HepG2 (cell line): ENCODE measurements at regions not wholly inside any gene's neighbourhood (a gene's known extent, or its start where the extent isn't known, plus 50 kb on each side); places are given as distances from the start of the nearest gene placed in this dataset.

Experiments used
- ATAC-seq: fragments of 200-7000 bp; cut with Tn5 transposase; 3 replicates; pipeline ENCODE4 v1.9.1; 2020; ENCODE audit warnings: mild to moderate bottlenecking, moderate library complexity
- BruUV-seq: library from RNA; stranded (reverse); fragments of 400-500 nt; replicated peaks from 2 replicates; lab custom pipeline; 2021; lab: Mats Ljungman, UMichigan
- CTCF ChIA-PET: fragments of 300-600 bp; formaldehyde crosslinking; extraction: SDS; loops from one replicate; lab custom pipeline; 2021; ENCODE audit warnings: low total read pairs, inconsistent platforms, low intra/inter-chr PET ratio; lab: Yijun Ruan, JAX
- POLR2A ChIA-PET: fragments of 350-600 bp; sonication (Branson Sonifier 250); formaldehyde crosslinking; loops from one replicate; lab custom pipeline; 2020; ENCODE audit warnings: antibody characterized with exemption, inconsistent platforms; lab: Yijun Ruan, JAX
- DNase-seq: peaks from one replicate; pipeline ENCODE4 v3.0.0-alpha.2; 2015; ENCODE audit warnings: low spot score
- FAIRE-seq: peaks from 3 replicates; lab custom pipeline; 2011; peaks lifted over from hg19 to GRCh38; lab: Jason Lieb, UNC
- H2AFZ ChIP-seq: one replicate; pipeline ENCODE4 v1.6.1; 2011; ENCODE audit warnings: low read length, inconsistent platforms
- H3K27ac ChIP-seq: fragments of 300-600 bp; 3 replicates; pipeline ENCODE4 v1.8.0; 2011; ENCODE audit warnings: mixed run types, mild to moderate bottlenecking, mixed read lengths, low read length, inconsistent platforms; ENCODE audit not compliant: insufficient read depth; ENCODE audit errors: extremely low read length
- H3K27me3 ChIP-seq, 2 experiments: fragments of 200-600 bp in 1 of 2; 2 replicates in 1 of 2; 3 replicates in 1 of 2; pipeline versions ENCODE4 v1.6.0 to v1.8.0; 2011; ENCODE audit warnings: low read length in 2 of 2, mild to moderate bottlenecking in 2 of 2, moderate library complexity in 2 of 2, inconsistent platforms in 1 of 2; ENCODE audit not compliant: insufficient read depth in 2 of 2, control insufficient read depth in 1 of 2
- H3K36me3 ChIP-seq, 2 experiments: fragments of 200-600 bp in 1 of 2; replicated peaks in 1 of 2; 2 replicates in 1 of 2; 3 replicates in 1 of 2; pipeline versions ENCODE4 v1.5.1 to v1.8.0; 2011; ENCODE audit warnings: low read length in 2 of 2, inconsistent platforms in 1 of 2; ENCODE audit not compliant: insufficient read depth in 2 of 2, control insufficient read depth in 1 of 2
- H3K4me1 ChIP-seq: 2 replicates; pipeline ENCODE4 v1.5.1; 2012; ENCODE audit warnings: low read length, inconsistent platforms; ENCODE audit not compliant: insufficient read depth
- H3K4me2 ChIP-seq: 2 replicates; pipeline ENCODE4 v1.6.0; 2011; ENCODE audit warnings: low read depth, low read length, inconsistent platforms
- H3K4me3 ChIP-seq, 3 experiments: fragments of 200-600 bp in 1 of 3; sonication (generic), shearing (Covaris generic) in 1 of 3; replicated peaks in 1 of 3; 2 replicates each; pipeline ENCODE4 v1.5.1; 2011 to 2016; ENCODE audit warnings: low read length in 3 of 3, inconsistent platforms in 2 of 3, low read depth in 2 of 3, mild to moderate bottlenecking in 2 of 3, control low read depth in 1 of 3, mixed read lengths in 1 of 3; ENCODE audit not compliant: insufficient read depth in 1 of 3
- H3K79me2 ChIP-seq: one replicate; pipeline ENCODE4 v1.6.1; 2011; ENCODE audit warnings: low read length, inconsistent platforms; ENCODE audit not compliant: insufficient read depth
- H3K9ac ChIP-seq: 2 replicates; pipeline ENCODE4 v1.6.0; 2011; ENCODE audit warnings: mild to moderate bottlenecking, low read depth, low read length, inconsistent platforms; ENCODE audit not compliant: insufficient read depth
- H3K9me3 ChIP-seq: 2 replicates; pipeline ENCODE4 v1.5.1; 2012; ENCODE audit warnings: mild to moderate bottlenecking, low read length
- H4K20me1 ChIP-seq: 2 replicates; pipeline ENCODE4 v1.6.0; 2011; ENCODE audit warnings: inconsistent platforms, mild to moderate bottlenecking, low read length, moderate library complexity; ENCODE audit not compliant: insufficient read depth
- LCORL ChIP-seq, 2 experiments: fragments of 450-650 bp in 1 of 2; sonication (generic) in 1 of 2; formaldehyde crosslinking in 1 of 2; IDR thresholded peaks; 2 replicates each; pipeline versions ENCODE4 v1.5.0 to v1.6.1; 2017 to 2020; ENCODE audit warnings: antibody characterized with exemption in 1 of 2, missing genetic modification reagents in 1 of 2
- PAXIP1 ChIP-seq: sonication (generic); formaldehyde crosslinking; conservative IDR thresholded peaks from 2 replicates; pipeline ENCODE4 v1.4.0; 2020; ENCODE audit warnings: mild to moderate bottlenecking, missing genetic modification reagents, moderate library complexity
- RARA ChIP-seq: IDR thresholded peaks from 2 replicates; pipeline ENCODE4 v1.6.1; 2016; ENCODE audit warnings: missing genetic modification reagents, missing compliant biosample characterization
- WGBS: methylation state at CpG from one replicate; pipeline ENCODE4 v1.1.6; 2017; ENCODE audit warnings: low lambda C conversion rate; 5-methylcytosine and 5-hydroxymethylcytosine counted together
- in situ Hi-C: cut with HindIII; loops from 2 replicates; pipeline ENCODE4 v1.10.0; 2017; ENCODE audit warnings: low pct_unique_long_range_greater_than_20kb; ENCODE audit not compliant: extremely low pct_ligation_motif_present
- intact Hi-C: fragments of 100-400 bp; cut with micrococcal nuclease; formaldehyde crosslinking; loops from one replicate; pipeline ENCODE4 v1.10.0; 2022; ENCODE audit not compliant: unreplicated experiment

GRCh38 chr12:60995256-60995825, 1264.9 kb upstream of the USP15 start (continued):
- TF ChIP-seq PAXIP1 (CRISPR knock-in tag) (no peak), RARA (CRISPR knock-in tag) (no peak)

- WGBS = 0% methylated on average over 1 of the region's 1 CpG
- intact Hi-C loops (no loop called here), in situ Hi-C loops (no loop called here)
- ChIA-PET CTCF (no interaction called here), POLR2A (no interaction called here)
- H4K20me1 ChIP-seq = no peaks in the 10 kb centered on the region
- DNase-seq (no peak), FAIRE-seq (no peak), ATAC-seq (no peak)
- H3K9me3 ChIP-seq = peaks cover 43% of the 10 kb centered on the region
- TF ChIP-seq LCORL (IDR thresholded peaks at IDR 0.05) (no peak), LCORL (CRISPR knock-in tag; IDR thresholded peaks at IDR 0.05) (no peak)
- no peaks in the 10 kb centered on the region for H3K4me1 ChIP-seq
- BruUV-seq = no TSS peak
- H3K79me2 ChIP-seq = no peaks in the 10 kb centered on the region
- H3K9ac ChIP-seq = no peak overlapping the region
- H3K4me3 ChIP-seq = no peak overlapping the region
- no peaks in the 10 kb centered on the region for H3K36me3 ChIP-seq
- no peak overlapping the region for H3K27ac ChIP-seq
- no peak overlapping the region for H2AFZ ChIP-seq
- H3K27me3 ChIP-seq = no peaks in the 10 kb centered on the region
- no peak overlapping the region for H3K4me2 ChIP-seq
Measured at GRCh38 chr12:60997869-60998378, 1262.3 kb upstream of the USP15 start.
